GM18909 (cell line): ENCODE measurements at regions not wholly inside any gene's neighbourhood (a gene's known extent, or its start where the extent isn't known, plus 50 kb on each side); places are given as distances from the start of the nearest gene placed in this dataset.
"Not testable (repeated sequence)": the region's sequence is repeated elsewhere in the genome, so short reads cannot be mapped to it uniquely, and the experiment has no call there.

Experiments used
- ATAC-seq: cut with Tn5 transposase; IDR thresholded peaks from one replicate; pipeline ENCODE4 v1.9.1; 2021; ENCODE audit warnings: mild to moderate bottlenecking; ENCODE audit not compliant: unreplicated experiment, poor library complexity

DNA sequence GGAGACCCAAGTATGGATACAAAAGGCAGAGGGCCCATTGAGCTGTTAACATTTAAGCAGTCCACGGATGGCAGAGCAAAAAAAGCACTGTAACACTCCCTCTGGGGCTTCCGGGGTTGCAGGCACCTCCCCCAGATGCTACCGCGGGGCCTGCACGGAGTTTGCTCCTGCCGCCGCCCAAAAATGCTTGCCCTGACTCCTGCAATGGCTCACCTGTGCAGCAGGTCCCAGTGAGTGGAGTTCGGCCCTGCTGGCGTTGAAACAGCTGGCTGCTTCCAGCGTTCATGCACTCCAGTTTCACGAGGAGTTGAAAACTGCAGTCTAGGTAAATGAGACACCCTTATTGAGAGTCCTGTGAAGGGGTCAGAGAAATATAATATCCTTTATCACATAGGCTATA is 832.8 kb downstream of the NCAM2 start:
- ATAC-seq: no peak

DNA sequence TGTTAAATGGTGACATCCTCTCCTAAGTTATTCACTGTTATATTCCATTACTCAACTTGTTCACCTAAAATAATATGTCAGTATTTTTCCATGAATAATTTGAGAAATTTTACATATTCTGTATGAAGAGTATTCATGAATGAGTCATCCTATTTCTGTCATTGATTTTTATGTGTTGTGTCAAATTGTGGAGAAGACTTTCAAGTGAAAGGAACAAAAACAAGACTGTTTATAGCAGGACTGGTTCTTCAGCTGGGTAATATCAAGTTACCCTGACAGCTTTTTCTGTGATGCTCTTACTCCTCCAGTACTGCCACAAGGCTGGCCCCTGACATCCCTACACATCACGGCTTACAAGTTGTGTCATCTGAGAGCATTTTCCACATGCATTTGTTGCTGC is 847.7 kb downstream of the NCAM2 start:
- ATAC-seq: no peak

DNA sequence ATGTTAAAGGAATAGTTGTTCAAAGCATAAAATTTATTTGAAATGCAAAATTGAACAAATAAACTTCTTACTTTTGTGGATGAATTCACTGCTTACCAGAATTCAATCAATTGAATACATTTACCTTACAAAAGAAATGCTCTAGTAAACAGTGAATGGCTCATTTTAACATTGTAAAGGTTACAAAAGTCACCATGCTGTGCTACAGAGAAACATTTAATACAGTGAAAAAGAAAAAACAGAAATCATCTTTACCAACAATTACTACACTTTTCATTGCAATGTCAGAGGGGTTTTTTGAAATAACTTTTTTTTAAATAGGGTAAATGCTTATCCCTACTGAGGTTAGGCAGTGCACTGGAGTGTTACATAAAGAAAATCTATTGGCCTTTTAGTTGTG is 853.0 kb downstream of the NCAM2 start:
- no peak for ATAC-seq

DNA sequence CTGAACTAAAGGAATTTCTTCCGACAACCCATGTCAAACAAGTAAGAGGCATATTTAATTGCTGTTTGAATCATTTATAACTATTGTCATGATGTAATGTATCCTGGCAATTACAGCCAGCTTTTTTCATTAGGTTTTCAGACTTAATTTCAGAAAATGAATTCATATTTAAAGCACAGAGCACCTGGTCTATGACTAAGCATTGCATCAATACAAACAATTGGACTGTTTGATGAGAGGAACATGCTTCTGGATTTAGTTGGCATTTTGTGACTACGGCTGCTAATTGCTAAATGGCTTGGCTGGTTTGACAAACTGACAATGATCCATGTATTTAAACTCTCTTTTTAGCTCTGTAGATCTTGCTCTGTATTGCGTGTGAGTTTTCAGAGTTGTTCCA is 853.4 kb downstream of the NCAM2 start:
- no peak for ATAC-seq

DNA sequence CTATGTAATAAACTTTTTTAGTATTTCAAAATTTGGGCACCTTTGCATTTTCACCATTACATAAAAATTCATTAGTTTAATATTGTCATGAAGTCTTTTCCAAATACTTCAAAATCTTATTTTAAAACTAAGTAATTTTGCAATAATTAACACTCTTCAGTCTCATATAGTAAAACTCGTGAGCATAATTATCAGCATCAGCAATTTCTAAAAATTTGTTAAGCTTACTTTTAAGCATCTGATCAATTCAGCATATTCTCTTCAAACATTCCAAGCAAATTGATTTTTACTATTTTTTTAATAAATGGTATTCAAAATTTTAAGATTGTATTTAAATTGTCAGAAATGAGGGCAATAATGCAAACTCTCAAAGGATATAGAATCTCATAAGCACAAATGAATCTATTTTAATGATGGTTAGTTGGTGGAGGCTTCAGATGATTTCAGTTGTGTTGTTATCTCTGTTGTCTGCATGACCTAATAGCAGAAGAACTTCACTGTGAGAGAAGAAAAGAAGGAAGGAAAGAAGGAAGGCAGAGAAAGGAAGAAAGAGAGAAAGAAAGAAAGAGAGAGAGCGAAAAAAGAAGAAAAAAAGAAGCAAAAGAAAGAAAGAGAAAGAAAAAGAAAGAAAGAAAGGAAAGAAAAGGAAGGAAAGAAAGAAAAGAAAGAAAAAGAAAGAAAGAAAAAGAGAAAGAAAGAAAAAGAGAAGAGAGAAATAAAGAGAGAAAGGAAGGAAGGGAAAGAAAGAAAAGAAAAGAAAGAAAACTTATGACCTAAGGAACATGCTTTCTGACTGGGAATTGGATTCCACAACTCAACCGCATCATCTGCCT is 860.5 kb downstream of the NCAM2 start:
- no peak for ATAC-seq

DNA sequence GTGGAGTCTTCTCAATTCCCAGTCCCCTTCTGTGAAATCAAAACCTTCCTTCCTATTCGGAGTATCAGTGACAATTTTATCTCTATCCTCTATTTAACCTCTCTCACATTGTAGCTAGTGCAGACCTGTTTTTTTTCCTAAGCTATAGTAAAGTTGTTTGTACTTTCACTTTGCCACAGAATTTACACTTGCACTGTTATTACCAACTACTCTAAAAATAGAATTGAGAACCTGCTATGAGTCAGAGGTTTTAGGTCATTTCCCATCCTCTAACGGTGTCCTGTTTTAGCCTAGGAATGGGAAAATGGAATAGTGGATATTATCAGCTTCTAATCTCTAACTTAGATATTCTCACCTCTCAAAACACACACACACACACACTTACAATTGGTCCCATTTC is 862.7 kb downstream of the NCAM2 start:
- ATAC-seq: no peak

DNA sequence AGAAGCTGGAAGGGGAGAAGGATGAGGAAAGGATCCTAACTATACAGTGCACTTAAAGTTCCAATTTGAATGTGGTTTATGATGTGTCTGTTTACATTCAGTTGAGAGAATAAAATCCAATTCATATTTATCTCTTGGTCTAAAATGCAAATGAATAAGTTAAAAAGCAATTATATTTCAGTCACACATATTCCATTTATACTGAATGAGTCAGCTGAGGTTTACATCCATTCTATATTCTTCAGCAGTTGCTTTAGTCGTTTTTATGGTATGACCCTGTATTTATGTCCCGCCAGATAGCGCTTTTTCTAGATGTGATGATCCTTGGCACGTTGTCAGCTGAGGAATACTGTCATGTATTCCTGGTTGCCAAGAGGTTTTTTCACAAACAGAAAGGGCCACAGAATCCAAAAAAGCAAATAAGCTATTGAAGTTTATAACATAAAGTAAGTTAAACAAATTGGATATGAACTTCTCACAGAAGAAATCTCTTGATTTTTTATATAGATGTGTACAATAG is 866.2 kb downstream of the NCAM2 start:
- ATAC-seq: no peak

DNA sequence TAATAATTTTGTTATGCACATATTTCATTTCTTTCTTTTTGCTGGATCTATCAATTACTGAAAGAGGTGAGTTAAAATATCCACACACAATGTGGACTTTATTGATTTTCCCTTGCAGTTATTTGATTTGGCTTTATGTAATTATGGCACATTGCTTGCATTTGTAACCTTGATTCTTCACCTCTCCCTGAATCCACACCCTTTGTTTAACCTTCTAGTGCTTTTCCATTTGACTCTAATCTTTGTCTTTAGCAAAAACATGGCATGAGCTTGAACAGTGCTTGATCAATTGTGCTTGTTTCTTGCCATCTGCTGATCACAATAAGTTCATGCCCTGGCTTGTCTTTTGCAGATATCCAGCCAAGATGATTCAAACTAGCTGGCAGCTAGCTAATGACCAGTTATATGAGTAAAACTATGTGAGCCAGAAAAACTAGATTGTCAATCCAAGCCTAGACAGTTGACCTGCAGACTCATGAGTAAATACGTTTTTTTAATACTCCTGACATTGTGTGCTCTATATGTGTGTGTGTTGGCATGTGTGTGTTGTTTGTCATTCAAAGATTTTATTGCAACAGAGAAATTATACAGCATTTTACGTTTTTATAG is 899.2 kb downstream of the NCAM2 start:
- ATAC-seq: no peak

DNA sequence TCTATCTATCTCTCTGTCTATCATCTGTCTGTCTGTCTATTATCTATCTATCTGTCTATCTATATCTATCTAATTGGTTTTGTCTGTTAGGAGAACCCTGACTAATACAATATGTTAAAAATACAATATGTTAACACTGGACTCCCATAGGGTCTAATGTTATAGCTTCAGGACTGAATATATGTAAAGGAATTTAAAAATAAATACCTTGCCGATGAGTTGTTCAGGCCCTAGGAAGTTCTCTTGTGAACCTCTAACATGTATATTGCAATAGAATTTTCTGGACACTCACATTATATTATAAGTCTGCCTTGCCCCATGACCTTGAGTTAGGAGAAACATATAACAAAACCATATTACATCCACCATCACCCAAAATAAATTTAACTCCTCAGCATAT is 900.6 kb downstream of the NCAM2 start:
- ATAC-seq: no peak

DNA sequence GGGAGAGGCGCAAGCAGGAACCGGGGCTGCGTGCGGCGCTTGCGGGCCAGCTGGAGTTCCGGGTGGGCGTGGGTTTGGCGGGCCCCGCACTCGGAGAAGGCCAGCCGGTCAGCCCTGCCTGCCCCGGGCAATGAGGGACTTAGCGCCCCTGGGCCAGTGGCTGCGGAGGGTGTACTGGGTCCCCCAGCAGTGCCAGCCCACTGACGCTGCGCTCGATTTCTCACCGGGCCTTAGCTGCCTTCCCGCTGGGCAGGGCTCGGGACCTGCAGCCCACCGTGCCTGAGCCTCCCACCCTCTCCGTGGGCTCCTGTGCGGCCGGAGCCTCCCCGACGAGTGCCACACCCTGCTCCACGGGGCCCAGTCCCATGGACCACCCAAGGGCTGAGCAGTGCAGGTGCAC is 904.2 kb downstream of the NCAM2 start:
- not testable (repeated sequence) for ATAC-seq

DNA sequence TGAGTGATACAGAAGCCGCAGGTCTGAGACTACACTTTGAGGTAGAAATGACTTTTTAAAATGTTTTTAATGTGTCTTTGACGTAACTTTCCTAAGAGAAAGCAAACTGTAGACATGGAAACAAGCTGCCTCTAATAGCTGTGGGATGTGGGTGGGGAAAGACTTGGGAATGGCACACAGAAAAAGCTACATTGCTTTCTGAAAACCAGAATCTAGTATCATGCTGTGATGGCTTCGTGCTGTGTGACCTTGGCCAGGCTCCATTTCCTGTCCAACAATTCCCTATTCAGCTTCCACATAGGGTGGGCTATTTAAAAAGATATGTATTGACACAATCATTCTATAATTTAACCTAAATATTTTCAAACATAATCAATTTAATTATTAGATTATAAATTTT is 909.1 kb downstream of the NCAM2 start:
- no peak for ATAC-seq

DNA sequence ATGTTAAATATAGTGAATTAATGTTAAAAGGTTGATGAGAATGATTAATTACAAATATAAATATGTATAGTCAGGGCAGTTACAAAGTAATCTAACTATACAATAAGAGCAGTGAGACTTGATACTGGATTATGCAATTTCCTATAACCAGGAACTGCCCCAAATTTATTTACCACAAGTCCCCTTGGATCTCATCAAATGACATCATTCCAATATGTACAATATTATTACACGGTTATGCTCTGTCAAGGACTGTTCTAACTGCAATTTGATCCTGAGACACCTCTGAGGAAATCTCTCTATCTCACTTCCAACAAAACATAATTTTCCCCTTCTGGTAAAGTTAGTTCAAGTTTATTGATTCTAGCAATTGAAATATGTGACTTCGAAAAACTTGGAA is 917.6 kb downstream of the NCAM2 start:
- no peak for ATAC-seq

DNA sequence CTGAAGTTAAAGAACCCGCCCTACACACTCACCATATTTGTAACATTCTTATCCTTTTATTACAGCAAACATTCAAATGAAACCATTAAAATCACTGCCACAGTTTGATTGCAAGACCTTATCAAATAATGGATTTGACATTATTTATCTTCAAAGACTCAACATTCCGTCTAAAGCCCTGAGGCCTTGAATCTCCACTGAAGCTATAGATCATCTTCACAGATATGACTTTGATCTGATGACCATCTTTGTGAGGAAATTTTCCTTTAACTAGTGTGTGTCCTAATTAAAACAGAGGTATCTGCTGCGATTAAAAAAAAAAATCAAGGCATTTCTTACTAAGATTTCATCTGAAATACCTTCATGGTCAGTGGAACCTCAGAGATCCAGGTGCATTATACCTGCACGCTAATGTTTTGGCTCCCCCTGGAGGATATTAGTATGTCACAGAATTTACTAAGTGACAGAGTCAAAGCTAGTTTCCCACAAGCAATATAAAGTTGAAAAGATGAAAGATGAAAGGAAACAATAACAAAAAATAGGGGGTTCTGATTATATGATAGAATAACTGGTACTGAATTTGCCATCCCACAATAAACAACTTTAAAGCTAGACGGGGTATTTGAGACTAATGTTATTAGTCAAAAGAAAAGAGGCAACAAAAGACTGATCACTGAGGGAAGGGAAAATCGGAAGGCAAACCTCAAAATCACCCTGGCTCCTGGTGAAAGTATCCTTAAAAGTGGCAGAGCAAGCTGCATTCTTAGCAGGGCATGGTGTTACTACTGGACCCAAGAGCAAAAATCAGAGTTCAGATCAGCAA is 923.4 kb downstream of the NCAM2 start:
- no peak for ATAC-seq

DNA sequence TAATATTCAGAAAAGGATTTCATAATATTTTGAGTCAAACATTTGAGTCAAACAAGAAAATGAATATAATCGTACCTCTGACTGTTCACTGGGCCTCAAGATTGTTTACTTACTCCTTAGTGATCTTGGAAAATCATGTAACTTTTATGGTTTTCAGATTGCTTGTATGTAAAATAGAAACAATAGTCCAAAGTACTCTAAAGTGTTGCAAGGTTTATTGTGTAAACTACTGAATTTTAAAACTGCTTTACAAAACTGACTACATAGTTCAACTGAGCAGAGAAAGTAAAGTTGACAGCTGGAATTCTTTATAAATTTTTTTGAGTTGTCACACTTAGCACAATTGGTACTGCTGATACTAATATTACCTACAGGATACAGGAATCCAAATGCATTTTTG is 931.0 kb downstream of the NCAM2 start:
- no peak for ATAC-seq

DNA sequence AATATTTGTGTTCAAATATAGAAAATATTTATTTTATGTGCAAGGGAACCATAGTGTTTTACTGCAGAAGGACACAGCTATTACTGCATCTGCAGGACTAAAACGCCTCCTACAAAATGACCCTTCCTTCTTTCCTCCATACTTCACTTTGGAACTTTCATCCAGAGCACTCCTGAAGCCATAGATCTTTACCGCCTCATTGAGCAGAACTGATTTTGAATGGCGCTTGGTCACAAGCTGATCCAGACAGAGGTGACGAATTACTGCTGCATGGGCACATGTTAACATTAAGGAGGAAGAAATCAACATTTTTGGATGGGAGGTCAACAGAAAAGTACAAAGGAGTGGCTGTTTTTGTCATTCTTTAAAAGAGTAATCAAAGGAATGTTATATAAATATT is 931.6 kb downstream of the NCAM2 start:
- no peak for ATAC-seq

DNA sequence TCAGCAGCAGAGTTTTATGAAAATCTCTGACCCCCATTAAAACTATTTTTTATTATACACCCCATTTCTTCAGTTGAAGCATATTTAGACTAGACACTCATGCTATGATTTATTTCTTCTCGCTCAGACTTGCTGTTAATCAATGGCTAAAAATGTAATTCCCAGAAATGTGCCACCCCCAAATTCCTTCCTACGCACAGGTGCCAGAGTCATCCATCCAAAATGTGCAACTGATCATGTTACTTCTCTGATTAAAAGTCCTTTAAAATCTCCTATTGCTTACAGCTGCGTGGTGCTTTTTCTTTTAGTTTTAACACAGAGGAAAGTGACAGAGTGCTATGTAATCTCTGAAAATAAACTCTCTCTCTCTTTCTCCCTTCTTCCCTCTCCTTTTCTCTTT is 954.4 kb downstream of the NCAM2 start:
- no peak for ATAC-seq

DNA sequence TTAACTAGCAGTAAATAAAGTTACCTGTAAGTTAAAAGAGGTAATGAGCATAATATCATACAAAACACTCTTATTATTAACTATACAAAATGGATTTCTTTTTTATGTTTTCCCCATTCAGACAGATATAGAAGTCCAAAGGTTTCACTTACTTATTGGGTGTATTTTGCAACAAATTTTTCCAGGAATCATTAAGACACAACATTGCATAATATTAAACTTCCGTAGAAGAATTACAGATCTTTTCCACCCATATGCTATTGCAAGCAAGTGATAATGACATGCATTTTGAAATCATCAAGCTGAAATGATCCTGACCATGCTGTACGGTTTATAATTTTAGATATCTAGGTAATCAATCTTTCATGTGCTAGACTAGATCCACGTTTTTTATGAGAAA is 957.0 kb downstream of the NCAM2 start:
- no peak for ATAC-seq

DNA sequence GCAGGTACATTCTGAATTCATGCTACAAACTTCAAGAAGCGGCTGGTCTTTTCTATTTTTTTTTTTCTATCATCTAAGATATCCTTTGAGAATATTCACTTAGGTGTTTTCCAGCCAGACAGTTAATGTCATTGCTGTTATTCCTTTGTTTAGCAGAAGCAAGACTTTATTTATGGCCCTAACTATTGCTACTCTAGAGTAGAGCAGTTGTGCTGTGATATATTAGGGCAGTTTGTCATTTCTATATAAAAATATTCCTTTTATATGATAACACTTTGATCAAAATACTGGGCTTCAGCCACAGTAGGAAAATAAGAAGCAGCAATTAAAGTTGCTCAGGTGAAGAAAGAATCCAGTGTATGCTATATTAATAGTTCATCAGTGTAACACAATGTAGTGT is 959.3 kb downstream of the NCAM2 start:
- ATAC-seq: no peak

DNA sequence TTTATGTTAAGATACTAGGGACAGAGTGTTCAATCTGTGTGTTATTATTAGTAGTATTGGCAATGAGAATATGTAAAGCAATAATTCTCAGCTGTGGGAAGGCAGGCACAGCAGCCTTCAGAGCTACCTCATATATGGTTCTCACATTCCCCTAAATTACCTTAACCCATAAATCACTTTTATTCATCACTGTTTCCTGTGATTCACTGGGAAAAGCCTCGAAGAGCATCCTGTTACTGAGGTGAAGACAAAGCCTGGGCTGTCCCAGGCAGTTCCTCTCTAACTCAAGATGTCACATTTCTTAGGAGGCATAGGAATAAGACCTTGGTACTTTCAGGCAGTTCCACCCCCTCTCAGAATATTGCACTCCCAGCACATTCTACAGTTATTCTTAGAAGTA is 965.7 kb downstream of the NCAM2 start:
- ATAC-seq: no peak

DNA sequence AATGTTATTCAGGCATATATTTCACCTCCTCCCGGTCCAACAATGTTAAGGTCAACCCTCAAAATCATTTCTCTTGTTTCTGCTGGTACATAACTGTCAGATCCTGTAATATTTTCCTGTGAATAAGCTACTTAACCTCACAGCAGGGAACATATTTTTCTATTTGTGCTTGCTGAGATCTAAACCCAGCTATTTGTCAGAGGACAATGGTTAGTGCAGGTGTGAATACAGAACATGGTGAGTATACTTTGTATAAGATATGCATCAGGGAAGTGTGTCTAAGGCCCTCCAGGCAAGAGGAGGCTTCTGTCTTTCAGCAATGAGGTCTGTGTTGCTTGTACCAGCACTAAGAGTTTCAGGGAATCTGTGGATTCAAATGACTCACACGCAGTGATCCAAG is 970.6 kb downstream of the NCAM2 start:
- ATAC-seq: no peak

DNA sequence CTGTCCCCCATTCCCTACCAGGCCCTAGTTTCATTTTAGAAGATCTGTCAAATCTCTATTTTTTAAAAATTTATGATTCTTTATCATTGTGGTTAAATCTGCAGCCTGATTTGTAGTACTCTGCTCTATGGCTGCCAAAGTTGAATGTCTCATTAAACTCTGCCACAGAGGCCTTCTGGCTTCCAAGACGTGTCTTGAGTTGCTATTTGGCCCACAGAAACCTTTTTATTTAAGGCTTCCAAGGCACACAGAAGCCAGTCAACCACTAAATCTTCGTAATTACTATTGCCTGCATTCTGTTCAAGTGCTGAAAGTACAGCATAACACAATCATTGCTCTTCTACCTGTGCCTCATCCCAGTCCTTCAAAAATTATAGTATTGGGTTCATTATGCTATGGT is 971.0 kb downstream of the NCAM2 start:
- ATAC-seq: no peak
